Umbilical cord (tissue), 1 donor: ENCODE measurements at regions not wholly inside any gene's neighbourhood (a gene's known extent, or its start where the extent isn't known, plus 50 kb on each side); places are given as distances from the start of the nearest gene placed in this dataset.

Experiments
- DNase-seq: peaks from one replicate; pipeline ENCODE4 v3.0.0-alpha.2; 2015; ENCODE audit warnings: low spot score

- no peak for DNase-seq
These were observed 390.0 kb upstream of the NR2F2 start for GRCh38 chr15:95940431-95940985.

DNA sequence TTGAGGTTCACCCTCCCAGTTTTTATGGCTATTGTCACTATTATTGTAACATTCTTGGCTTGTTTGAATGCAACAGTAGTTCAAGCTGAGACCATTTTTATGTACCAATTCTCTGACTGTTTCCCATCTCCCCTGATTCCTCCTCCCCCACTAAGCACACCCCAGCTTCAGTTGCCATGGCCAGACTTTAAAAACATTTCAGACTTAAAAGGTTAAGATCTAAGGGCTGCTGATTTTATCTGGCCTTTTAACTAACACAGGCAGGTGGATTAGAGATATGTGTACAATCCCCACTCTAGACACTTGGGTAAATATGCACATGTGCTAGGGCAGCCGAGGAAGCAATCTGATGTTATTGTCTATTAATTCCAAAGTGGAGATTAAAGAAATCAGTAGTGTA is 386.3 kb upstream of the NR2F2 start:
- no peak for DNase-seq

DNA sequence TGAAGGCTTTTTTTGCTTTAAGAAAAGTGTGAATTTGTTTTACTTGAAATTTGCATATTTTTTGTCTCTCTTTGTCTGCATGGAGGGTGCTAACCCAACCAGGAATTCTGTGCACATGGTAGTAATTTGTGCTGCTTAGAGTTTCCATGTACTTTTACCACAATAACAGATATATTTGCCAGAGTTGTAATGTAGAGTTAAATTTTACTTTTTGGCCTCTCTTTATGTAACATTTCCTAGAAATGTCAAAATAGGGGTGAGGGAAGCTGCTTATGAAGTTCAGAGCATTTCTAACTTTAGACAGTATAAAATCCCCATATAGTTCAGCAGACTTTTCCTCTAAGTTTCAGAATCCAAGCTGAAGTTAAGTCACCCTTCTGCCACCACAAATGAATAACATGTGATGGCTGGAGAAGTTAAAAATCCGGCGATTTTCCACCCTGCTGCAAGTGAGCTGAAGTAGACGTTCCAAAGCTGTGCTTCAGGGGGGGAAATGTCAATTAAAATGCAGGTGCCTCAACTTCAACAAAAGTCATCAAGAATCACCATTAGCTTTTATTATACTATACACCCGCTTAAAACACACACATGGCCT is 385.7 kb upstream of the NR2F2 start:
- peak; percentile 24 for DNase-seq

GRCh38 chr15:95946241-95946640 is 384.3 kb upstream of the NR2F2 start:
- DNase-seq: no peak

DNA sequence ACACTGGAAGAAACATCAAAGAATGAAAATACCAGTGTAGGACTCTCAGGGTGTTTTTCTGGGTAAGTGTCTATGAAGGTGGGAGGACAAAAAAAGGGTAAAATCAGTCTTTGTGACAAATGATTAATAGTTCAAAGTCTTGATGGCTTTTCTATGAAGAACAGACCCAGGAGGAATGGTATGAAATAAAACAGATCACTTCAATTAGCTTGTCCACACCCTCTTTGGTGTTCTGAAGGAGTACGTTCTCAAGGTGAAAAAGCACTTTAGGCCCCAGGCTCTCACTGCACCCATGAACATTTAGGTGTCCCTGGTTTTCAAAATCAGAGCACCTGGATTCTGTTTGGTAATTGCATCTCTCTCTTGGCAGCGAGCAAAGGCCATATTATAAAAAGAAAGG is 383.6 kb upstream of the NR2F2 start:
- DNase-seq: peak; percentile 57

GRCh38 chr15:95948411-95948810 is 382.1 kb upstream of the NR2F2 start:
- no peak for DNase-seq

DNA sequence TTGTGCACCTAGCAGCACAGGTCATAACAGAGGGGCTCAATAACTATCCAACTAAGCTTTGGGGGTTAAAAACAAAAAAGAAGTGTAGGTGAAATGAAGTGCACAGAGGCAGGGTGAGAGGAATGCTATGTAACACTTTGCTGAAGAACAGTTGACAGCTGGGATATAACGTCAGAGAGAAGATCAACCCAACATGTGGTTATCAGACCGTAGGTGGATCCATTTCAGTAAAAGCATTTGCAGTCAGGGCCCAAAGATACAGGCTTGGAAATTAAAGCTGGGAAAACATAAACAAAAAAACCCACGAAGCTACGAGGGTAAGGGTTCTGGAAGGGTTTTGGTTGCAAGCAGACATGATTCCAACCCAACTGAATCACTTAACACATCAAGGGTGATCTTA is 377.5 kb upstream of the NR2F2 start:
- DNase-seq: no peak

DNA sequence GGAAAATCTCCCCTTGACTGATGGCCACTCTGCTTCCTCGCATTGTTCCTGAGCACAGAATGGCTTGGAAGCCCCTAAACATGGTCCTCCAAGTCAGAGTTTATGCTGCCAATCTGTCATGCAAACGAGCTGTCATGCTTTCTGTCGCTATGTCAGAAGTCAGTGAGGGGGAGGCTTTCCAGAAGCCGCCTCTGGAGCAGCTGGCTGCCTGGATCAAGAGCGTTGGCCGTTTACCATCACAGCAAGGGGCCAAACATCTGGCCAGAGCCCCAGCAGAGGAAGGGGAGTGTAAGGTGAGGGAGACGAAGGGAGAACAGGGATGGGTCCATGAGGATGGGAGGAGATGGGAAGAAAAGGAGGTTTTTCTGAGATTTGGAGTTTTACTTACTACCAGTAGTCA is 372.6 kb upstream of the NR2F2 start:
- DNase-seq: no peak

GRCh38 chr15:95958382-95958781 is 372.1 kb upstream of the NR2F2 start:
- peak; percentile 21 for DNase-seq

- no peak for DNase-seq
These were observed 361.6 kb upstream of the NR2F2 start for GRCh38 chr15:95968856-95969255.

GRCh38 chr15:95970326-95970725 is 360.2 kb upstream of the NR2F2 start:
- no peak for DNase-seq

GRCh38 chr15:95972041-95972553 is 358.4 kb upstream of the NR2F2 start:
- peak; percentile 98 for DNase-seq

GRCh38 chr15:95972812-95973211 is 357.7 kb upstream of the NR2F2 start:
- DNase-seq: no peak

- DNase-seq: no peak
These were observed 356.8 kb upstream of the NR2F2 start for GRCh38 chr15:95973566-95974256.

DNA sequence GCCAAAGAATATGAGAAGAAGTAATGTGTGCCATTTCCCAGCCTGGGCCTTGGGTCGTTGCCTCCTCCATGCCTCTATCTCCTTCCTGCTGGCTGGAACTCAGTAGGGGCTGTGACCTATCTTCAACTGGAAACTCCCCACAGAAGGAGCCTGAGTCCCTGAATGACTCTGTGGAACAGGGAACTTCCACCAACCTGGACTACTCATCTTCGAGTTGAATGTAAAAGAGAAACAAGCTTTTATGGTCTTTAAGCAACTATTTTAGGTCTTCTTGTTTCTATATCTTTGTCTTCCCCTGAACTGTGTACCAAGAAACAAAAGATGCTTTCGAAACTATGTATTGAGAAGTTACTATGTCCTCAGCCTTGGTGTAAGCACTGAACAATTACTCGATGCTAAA is 355.3 kb upstream of the NR2F2 start:
- DNase-seq: no peak

- DNase-seq: no peak
These were observed 351.2 kb upstream of the NR2F2 start for GRCh38 chr15:95979286-95979685.

DNA sequence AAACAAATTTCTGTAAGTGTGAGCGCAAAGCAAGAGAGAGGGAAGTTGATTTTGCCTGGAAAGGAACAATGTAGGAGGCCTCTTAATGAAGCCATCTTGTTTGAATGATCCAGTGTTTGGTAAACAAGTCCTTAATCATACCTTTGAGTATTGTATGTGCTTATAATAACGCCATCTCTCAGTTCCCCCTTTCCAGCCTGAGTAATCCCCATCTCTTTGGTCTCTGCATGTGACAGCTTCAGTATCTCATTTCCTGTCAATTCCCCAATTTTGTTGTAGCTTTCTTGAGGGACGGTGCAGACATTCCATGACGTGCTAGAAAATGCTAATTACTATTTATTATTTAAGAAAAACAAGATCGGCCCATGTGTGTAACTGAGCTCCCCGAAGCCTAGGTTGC is 349.3 kb upstream of the NR2F2 start:
- no peak for DNase-seq

DNA sequence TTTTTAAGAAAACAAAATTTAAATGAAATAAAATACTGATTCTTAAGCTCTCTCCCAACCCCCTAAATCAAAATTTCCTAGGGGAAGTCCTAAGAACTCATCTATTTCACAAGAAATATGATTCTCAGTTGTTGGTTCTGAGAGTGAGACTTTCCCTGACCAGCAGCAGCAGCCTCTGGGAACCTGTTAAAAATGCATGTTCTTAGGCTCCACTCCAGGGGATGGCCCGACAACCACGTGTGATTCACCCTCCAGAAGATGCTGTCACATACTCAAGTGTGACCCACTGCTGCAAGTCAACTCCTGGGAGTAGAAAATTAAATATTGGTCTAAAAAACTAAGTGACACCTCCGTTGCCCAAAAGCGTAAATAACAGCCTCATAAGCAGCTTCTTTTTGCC is 343.2 kb upstream of the NR2F2 start:
- DNase-seq: no peak

GRCh38 chr15:95987886-95988573 is 342.5 kb upstream of the NR2F2 start:
- DNase-seq: no peak

DNA sequence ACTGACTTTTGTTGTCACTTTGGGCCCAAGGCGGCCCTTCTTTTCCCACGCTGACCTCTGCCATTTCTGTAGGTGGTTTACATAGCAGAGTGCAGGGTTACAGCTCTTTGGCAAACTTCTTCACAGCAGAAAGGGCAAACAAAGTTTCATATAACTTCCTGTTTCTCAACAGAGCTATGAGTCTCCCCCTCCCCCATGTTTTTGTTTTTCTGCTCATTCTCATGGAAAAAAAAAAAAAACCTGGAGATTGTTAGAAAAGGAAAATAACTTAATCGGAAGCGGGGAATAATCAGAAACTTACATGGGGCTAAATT is 342.0 kb upstream of the NR2F2 start:
- no peak for DNase-seq

- DNase-seq: no peak
These were observed 341.1 kb upstream of the NR2F2 start for GRCh38 chr15:95989392-95989791.

DNA sequence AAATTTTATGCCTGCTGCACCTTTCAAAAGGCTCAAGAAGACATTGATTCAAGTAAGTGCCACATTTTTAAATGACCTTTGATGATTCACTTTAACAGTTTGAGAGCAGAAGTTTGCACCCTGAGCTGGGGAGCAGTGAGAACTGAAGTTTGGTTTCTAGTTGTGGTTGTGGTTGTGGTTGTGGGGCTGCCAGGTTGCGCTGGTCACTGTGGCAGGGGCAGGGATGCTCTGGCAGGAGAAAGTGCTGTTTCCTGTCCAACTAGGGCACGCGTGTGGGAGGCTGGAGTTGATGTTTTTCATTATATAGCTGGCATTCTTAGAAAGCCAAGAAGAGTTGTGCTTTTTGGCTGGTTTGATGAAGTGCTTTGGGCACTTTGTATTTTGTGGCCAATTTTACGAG is 339.7 kb upstream of the NR2F2 start:
- DNase-seq: no peak

DNA sequence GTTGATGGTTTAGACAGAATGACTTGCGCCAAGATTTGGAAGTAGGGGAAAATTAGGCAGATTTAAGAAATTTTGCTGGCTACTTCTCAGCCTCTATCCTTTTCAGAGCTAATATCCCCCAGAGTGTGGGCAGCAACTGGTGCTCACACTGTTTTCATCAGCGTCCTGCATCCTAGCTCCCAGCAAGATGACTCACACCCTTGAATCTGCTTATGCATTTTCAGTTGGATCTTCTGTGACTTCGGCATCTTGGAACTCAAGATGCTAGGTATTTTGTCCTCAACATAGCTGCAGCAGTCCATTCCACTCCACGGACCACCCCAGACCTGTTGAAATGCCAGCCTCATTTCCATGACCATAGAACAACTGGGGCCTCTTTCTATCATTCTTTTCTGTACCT is 336.1 kb upstream of the NR2F2 start:
- DNase-seq: no peak
